GM12874 (cell line): ENCODE measurements at regions not wholly inside any gene's neighbourhood (a gene's known extent, or its start where the extent isn't known, plus 50 kb on each side); places are given as distances from the start of the nearest gene placed in this dataset.

Experiments
- CTCF ChIP-seq: IDR thresholded peaks from 2 replicates; pipeline ENCODE4 v1.5.1; 2011; ENCODE audit warnings: low read depth, mild to moderate bottlenecking, control low read depth, low read length, moderate library complexity; ENCODE audit not compliant: insufficient read depth

DNA sequence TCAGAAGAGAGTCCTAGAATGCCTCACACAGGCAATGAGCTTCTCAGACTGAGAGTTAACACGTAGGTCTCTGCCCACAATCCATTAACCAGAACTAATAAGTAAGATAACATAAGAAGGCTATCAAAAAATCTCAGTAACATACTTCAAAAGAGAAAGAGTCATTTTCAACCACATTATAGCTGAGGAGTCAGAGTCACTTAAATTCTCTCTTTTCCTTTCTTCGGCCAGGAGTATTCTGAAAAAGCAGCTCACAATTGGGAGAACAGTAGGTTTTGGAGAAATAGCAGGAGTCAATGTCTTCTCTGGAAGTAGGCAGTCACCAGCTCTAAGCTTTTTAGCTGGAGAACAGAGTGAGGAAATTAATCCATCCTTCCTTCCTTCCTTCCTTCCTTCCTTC, 1364.4 kb upstream of the NXPH2 start:
- TF ChIP-seq CTCF: no peak

DNA sequence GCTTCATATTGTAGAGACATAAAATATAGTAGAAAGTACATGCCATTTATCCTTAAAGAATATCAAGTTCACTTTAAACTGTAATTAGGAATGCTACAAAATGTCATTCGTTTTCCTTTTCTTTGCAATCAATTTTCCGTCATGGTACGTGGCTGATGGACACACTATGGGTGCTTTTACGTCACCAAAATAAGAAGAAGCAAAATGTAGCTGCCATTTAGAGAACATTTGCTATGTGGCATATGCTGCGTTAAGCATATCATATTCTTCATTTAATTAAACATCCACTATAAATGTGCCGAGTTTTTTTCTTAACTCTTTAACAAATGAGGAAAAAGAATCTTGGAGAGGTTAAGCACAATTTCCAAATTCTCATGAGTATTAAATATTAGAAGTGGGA, 1358.5 kb upstream of the NXPH2 start:
- TF ChIP-seq CTCF: no peak

- TF ChIP-seq CTCF: no peak
Observed at GRCh38 chr2:140136861-140137260, 1356.7 kb upstream of the NXPH2 start.

- no peak for TF ChIP-seq CTCF
Observed at GRCh38 chr2:140136366-140136765, 1356.2 kb upstream of the NXPH2 start.

DNA sequence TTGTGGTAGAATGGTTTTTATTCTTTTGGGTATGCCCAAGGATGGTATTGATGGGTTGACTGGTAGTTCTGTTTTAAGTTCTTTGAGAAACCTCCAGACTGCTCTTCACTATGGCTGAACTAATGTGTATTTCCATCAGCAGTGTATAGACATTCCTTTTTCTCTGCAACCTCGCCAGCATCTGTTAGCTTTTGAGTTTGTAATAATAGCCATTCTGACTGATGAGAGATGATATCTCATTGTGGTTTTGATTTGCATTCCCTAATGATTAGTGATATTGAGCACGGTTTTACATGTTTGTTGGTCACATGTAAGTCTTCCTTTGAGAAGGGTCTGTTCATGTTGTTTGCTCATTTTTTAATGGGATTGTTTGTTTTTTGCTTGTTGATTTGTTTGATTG, 1348.7 kb upstream of the NXPH2 start:
- no peak for TF ChIP-seq CTCF

DNA sequence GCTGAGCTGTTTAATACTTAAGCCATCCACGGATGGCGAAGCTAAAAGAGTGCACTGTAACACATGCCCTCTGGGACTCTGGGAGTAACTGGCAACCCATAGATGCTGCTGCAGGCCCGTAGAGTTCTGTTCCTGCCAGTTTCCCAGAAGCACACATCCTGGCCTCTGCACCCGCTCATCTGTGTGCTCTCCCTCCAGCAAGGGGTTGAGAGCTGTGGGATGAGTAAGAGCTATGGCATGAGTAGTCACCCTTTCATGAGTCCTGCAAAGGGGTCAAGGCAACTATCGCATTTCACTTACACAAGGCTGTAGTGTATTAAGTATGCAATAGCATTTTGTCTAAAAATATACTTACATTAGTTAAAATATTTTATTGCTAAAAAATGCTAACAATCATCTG, 1341.8 kb upstream of the NXPH2 start:
- TF ChIP-seq CTCF: no peak

GRCh38 chr2:140117386-140117785, 1337.2 kb upstream of the NXPH2 start:
- no peak for TF ChIP-seq CTCF
